Loucy (cell line): ENCODE measurements at regions not wholly inside any gene's neighbourhood (a gene's known extent, or its start where the extent isn't known, plus 50 kb on each side); places are given as distances from the start of the nearest gene placed in this dataset.
"Not testable (repeated sequence)": the region's sequence is repeated elsewhere in the genome, so short reads cannot be mapped to it uniquely, and the experiment has no call there.

Experiments used
- H2AFZ ChIP-seq: fragments of 200-600 bp; sonication (generic); 2 replicates; pipeline ENCODE4 v1.6.0; 2016; ENCODE audit warnings: antibody characterized with exemption, mild to moderate bottlenecking, low read length, moderate library complexity
- H3F3A ChIP-seq: fragments of 200-600 bp; 2 replicates; pipeline ENCODE4 v1.6.0; 2016; ENCODE audit warnings: antibody characterized with exemption, low read depth, mild to moderate bottlenecking
- H3K27me3 ChIP-seq: fragments of 200-600 bp; sonication (generic); 2 replicates; pipeline ENCODE4 v1.6.1; 2014; ENCODE audit warnings: low read length, mild to moderate bottlenecking; ENCODE audit not compliant: insufficient read depth, poor library complexity, severe bottlenecking
- H3K36me3 ChIP-seq: fragments of 200-600 bp; sonication (generic); 2 replicates; pipeline ENCODE4 v1.6.1; 2016; ENCODE audit warnings: low read length; ENCODE audit not compliant: insufficient read depth
- H3K4me1 ChIP-seq: fragments of 200-600 bp; sonication (generic); 2 replicates; pipeline ENCODE4 v1.5.1; 2014; ENCODE audit warnings: low read length, mild to moderate bottlenecking; ENCODE audit not compliant: insufficient read depth, poor library complexity, severe bottlenecking
- H3K4me2 ChIP-seq: fragments of 200-600 bp; sonication (generic); 2 replicates; pipeline ENCODE4 v1.6.0; 2014; ENCODE audit warnings: antibody characterized with exemption, low read length, low read depth, mild to moderate bottlenecking; ENCODE audit not compliant: poor library complexity, severe bottlenecking
- H3K4me3 ChIP-seq: fragments of 200-600 bp; sonication (generic); 2 replicates; pipeline ENCODE4 v1.5.1; 2014; ENCODE audit warnings: low read length, mild to moderate bottlenecking, mixed read lengths; ENCODE audit not compliant: poor library complexity, severe bottlenecking
- H3K79me2 ChIP-seq: fragments of 200-600 bp; sonication (generic); 2 replicates; pipeline ENCODE4 v1.6.1; 2014; ENCODE audit warnings: low read length; ENCODE audit not compliant: insufficient read depth
- H3K9ac ChIP-seq: fragments of 200-600 bp; sonication (generic); 2 replicates; pipeline ENCODE4 v1.6.0; 2014; ENCODE audit warnings: mild to moderate bottlenecking, low read depth, low read length, moderate library complexity; ENCODE audit not compliant: poor library complexity, severe bottlenecking
- H3K9me2 ChIP-seq: fragments of 200-600 bp; sonication (generic); replicated peaks from 2 replicates; pipeline ENCODE4 v1.6.1; 2016; ENCODE audit warnings: low read depth, low read length, mixed read lengths
- H3K9me3 ChIP-seq: fragments of 200-600 bp; sonication (generic); 2 replicates; pipeline ENCODE4 v1.6.1; 2014; ENCODE audit warnings: mild to moderate bottlenecking, antibody characterized with exemption, low read length, low read depth; ENCODE audit not compliant: insufficient read depth
- H4K20me1 ChIP-seq: fragments of 200-600 bp; sonication (generic); 2 replicates; pipeline ENCODE4 v1.6.0; 2014; ENCODE audit warnings: antibody characterized with exemption, low read length, mild to moderate bottlenecking; ENCODE audit not compliant: insufficient read depth, poor library complexity, severe bottlenecking
- EZH2phosphoT487 ChIP-seq: fragments of 200-600 bp; IDR thresholded peaks from 2 replicates; pipeline ENCODE4 v1.6.1; 2018; ENCODE audit warnings: antibody characterized with exemption, mild to moderate bottlenecking, moderate library complexity, borderline replicate concordance
- TF ChIP-seq, protein P1 (sequence below): fragments of 200-600 bp; sonication (generic); conservative IDR thresholded peaks from 2 replicates; pipeline ENCODE4 v1.5.1; 2014; ENCODE audit warnings: mild to moderate bottlenecking, antibody characterized with exemption, low read length

DNA sequence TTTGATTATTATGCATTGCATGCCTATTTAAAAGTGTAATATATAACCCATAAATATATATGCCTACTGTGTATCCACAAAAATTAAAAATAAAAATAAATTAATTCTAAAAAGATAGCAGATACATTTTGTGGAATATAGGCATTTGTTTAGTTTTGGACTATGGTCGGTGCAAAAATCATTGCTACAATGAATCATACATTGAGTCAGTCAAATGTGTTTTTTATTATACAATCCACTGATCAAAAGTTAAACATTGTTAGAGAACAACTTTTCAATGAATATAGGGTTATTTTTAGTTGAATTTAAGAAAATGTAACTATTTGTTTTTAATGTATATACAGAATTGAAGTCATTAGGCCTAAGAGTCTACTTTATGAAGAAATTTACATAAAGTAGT lies 885.9 kb downstream of the EFNA5 start:
- Histone ChIP-seq H3K36me3 (no peaks in the 10 kb centered on the region), H3K27me3 (no peaks in the 10 kb centered on the region), H3K9ac (no peak overlapping the region), H3F3A (no peaks in the 10 kb centered on the region), H3K4me2 (no peak overlapping the region), H3K4me3 (no peak overlapping the region), H4K20me1 (no peaks in the 10 kb centered on the region), H3K9me3 (no peaks in the 10 kb centered on the region), H3K4me1 (no peaks in the 10 kb centered on the region), H2AFZ (no peak overlapping the region), H3K9me2 (no peaks in the 10 kb centered on the region), H3K79me2 (no peaks in the 10 kb centered on the region)
- TF ChIP-seq, protein P1, sequence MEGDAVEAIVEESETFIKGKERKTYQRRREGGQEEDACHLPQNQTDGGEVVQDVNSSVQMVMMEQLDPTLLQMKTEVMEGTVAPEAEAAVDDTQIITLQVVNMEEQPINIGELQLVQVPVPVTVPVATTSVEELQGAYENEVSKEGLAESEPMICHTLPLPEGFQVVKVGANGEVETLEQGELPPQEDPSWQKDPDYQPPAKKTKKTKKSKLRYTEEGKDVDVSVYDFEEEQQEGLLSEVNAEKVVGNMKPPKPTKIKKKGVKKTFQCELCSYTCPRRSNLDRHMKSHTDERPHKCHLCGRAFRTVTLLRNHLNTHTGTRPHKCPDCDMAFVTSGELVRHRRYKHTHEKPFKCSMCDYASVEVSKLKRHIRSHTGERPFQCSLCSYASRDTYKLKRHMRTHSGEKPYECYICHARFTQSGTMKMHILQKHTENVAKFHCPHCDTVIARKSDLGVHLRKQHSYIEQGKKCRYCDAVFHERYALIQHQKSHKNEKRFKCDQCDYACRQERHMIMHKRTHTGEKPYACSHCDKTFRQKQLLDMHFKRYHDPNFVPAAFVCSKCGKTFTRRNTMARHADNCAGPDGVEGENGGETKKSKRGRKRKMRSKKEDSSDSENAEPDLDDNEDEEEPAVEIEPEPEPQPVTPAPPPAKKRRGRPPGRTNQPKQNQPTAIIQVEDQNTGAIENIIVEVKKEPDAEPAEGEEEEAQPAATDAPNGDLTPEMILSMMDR = no peak
- TF ChIP-seq EZH2phosphoT487 = no peak

- no peaks in the 10 kb centered on the region for H3K9me2 ChIP-seq
- no peaks in the 10 kb centered on the region for H3K79me2 ChIP-seq
- H3F3A ChIP-seq = no peaks in the 10 kb centered on the region
- no peak overlapping the region for H3K4me2 ChIP-seq
- H3K9me3 ChIP-seq = no peaks in the 10 kb centered on the region
- H3K9ac ChIP-seq = no peak overlapping the region
- H3K4me3 ChIP-seq = no peak overlapping the region
- H3K4me1 ChIP-seq = no peaks in the 10 kb centered on the region
- TF ChIP-seq, protein P1 = no peak
- no peak for TF ChIP-seq EZH2phosphoT487
- H3K36me3 ChIP-seq = no peaks in the 10 kb centered on the region
- H2AFZ ChIP-seq = no peak overlapping the region
- H4K20me1 ChIP-seq = no peaks in the 10 kb centered on the region
- no peaks in the 10 kb centered on the region for H3K27me3 ChIP-seq
Observed at GRCh38 chr5:106780355-106780754, 890.4 kb downstream of the EFNA5 start.

GRCh38 chr5:106776515-106776914 lies 894.2 kb downstream of the EFNA5 start:
- not testable (repeated sequence) for H4K20me1 ChIP-seq, H3F3A ChIP-seq, H3K27me3 ChIP-seq, H3K9me2 ChIP-seq, H3K36me3 ChIP-seq, H3K4me2 ChIP-seq, H3K4me3 ChIP-seq, H3K9ac ChIP-seq, H3K9me3 ChIP-seq, H3K79me2 ChIP-seq, H3K4me1 ChIP-seq, H2AFZ ChIP-seq

DNA sequence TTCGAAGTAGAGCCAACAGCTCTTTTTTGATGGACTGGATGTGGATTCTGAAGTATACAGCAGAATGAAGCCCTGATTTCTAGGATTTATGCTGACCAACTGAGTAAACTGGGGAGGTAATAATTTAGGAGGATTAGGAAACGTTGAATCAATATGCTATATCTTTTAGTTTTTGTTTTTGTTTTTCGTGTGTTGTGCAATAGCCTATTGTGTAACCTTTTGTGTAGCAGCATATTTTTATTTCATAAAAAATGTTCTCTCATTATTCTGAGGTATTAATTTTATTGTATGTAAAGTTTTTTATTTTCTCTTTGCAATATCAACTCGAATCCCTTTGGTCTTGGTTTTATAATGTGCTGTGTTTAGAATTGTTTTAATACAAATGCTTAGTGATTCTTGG lies 902.3 kb downstream of the EFNA5 start:
- no peak overlapping the region for H3K9ac ChIP-seq
- TF ChIP-seq, protein P1 = no peak
- TF ChIP-seq EZH2phosphoT487 = no peak
- H3K9me2 ChIP-seq = no peaks in the 10 kb centered on the region
- H3K4me1 ChIP-seq = no peaks in the 10 kb centered on the region
- no peaks in the 10 kb centered on the region for H3K36me3 ChIP-seq
- H3K4me3 ChIP-seq = no peak overlapping the region
- no peaks in the 10 kb centered on the region for H4K20me1 ChIP-seq
- no peaks in the 10 kb centered on the region for H3K27me3 ChIP-seq
- H3F3A ChIP-seq = no peaks in the 10 kb centered on the region
- no peaks in the 10 kb centered on the region for H3K79me2 ChIP-seq
- H2AFZ ChIP-seq = no peak overlapping the region
- H3K9me3 ChIP-seq = no peaks in the 10 kb centered on the region
- H3K4me2 ChIP-seq = no peak overlapping the region
